NB4 (cell line): ENCODE measurements at regions not wholly inside any gene's neighbourhood (a gene's known extent, or its start where the extent isn't known, plus 50 kb on each side); places are given as distances from the start of the nearest gene placed in this dataset.
A peak's percentile ranks its signal among the peaks of the same experiment; 100 is the strongest.

ENCODE experiments used
- DNase-seq: peaks from one replicate; pipeline ENCODE4 v3.0.0; 2010; ENCODE audit warnings: low read depth
- H3K4me3 ChIP-seq: one replicate; pipeline ENCODE4 v1.5.1; 2011; ENCODE audit warnings: mild to moderate bottlenecking, low read depth, low read length, moderate library complexity
- MYC ChIP-seq: IDR thresholded peaks from 2 replicates; pipeline ENCODE4 v1.6.1; 2011; ENCODE audit warnings: low read depth, low read length
- POLR2A ChIP-seq: IDR thresholded peaks from 2 replicates; pipeline ENCODE4 v1.6.1; 2011; ENCODE audit warnings: mild to moderate bottlenecking; ENCODE audit not compliant: insufficient read length; ENCODE audit errors: extremely low read depth
- TF ChIP-seq, protein P1 (sequence below): IDR thresholded peaks from 2 replicates; pipeline ENCODE4 v1.6.1; 2011; ENCODE audit warnings: low read depth, low read length
- TF ChIP-seq, protein P2 (sequence below): IDR thresholded peaks from one replicate; pipeline ENCODE4 v1.5.1; 2012; ENCODE audit warnings: low read depth, low read length

DNA sequence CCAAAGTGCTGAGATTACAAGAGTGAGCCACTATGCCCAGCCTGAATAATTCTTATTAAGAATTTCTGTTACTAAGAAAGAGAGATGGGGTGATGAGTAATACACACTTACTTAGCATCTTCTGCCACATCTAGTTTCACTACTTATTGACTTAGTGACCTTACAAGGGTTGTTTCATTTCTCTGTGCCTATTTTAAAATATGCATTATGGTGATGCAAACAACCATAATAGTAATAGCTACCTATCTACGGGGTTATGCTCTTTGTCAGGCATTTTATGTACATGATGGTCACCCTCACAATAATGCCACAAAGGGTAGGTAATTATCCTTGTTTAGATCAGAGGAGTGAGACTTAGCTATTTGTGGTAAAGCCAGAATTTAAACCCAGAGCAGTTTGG is 499.0 kb upstream of the SGCD start:
- no peak for DNase-seq
- TF ChIP-seq, protein P1, sequence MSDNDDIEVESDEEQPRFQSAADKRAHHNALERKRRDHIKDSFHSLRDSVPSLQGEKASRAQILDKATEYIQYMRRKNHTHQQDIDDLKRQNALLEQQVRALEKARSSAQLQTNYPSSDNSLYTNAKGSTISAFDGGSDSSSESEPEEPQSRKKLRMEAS: no peak
- TF ChIP-seq MYC: no peak
- TF ChIP-seq, protein P2, sequence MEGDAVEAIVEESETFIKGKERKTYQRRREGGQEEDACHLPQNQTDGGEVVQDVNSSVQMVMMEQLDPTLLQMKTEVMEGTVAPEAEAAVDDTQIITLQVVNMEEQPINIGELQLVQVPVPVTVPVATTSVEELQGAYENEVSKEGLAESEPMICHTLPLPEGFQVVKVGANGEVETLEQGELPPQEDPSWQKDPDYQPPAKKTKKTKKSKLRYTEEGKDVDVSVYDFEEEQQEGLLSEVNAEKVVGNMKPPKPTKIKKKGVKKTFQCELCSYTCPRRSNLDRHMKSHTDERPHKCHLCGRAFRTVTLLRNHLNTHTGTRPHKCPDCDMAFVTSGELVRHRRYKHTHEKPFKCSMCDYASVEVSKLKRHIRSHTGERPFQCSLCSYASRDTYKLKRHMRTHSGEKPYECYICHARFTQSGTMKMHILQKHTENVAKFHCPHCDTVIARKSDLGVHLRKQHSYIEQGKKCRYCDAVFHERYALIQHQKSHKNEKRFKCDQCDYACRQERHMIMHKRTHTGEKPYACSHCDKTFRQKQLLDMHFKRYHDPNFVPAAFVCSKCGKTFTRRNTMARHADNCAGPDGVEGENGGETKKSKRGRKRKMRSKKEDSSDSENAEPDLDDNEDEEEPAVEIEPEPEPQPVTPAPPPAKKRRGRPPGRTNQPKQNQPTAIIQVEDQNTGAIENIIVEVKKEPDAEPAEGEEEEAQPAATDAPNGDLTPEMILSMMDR: no peak
- no peak for TF ChIP-seq POLR2A
- no peak overlapping the region for H3K4me3 ChIP-seq

DNA sequence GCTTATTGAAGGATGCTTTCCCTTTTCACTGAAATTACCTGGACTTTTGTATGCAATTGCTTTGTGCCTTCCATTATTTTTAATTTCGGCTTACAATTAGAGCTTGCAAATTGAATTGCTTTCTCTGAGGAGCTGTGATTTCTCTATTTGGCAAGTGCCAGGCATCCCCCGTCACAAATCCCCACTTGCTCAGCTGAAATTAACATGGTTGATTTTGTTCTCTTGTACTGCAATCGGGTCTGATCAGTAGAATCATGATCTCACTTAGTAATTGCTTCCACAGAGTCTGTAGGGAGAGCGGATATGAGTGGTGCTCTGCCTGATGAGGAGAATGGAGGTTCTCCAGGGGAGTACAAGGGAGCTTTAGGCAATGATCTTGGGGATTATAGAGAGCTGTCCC is 495.5 kb upstream of the SGCD start:
- H3K4me3 ChIP-seq: no peak overlapping the region
- TF ChIP-seq, protein P1: no peak
- no peak for TF ChIP-seq MYC
- TF ChIP-seq, protein P2: no peak
- DNase-seq: no peak

DNA sequence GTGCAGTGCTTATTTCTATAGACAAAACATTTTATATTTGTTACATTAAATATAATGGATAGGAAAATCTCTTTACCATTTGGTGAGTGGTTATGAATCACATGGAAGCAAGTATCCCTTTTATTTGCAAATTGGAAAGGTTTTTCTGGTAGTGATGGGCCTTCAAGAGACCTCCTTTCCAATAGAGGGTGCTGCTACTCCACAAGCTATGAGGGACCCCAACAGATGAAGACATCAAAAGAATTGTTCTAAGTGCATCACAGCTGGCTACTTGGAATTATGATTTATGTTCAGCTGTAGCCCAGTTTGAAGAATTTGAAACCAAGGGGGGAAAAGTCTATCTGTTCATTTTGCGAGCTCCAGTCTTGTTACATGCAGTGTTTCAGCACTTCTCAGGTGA is 493.7 kb upstream of the SGCD start:
- DNase-seq: peak; percentile 5
- no peak overlapping the region for H3K4me3 ChIP-seq
- TF ChIP-seq POLR2A (no peak), MYC (no peak)
- TF ChIP-seq, protein P2: no peak
- TF ChIP-seq, protein P1: no peak

DNA sequence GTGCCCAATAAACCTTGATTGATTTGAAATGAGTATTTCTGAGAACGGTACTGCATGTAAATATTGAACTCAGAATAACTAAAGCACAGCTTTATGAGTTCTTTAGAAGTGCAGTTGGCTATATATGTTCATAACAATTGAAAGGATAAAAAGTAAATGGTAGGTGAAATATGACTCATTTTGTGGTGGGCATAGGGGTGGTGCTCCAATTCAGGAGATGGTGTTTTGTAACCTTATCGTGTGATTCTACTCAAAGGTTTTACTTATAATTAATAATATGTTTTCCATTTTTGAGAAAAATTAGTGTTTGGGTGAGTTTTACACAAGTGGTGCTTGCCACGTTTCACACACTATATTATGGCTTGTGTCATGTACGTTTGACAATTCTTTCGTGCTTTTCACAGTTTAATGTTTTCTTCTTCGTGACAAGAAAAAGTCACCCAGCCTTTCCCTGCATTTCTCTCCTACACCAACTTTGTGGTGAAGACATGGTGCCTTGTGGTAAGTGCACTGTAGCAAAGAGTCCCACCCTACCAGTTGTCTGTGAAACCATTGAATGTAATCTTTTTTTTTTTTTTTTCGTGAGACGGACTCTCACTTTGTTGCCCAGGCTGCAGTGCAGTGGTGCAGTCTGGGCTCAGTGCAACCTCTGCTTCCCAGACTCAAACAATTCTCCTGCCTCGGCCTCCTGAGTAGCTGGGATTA is 492.5 kb upstream of the SGCD start:
- TF ChIP-seq POLR2A (no peak), MYC (no peak)
- TF ChIP-seq, protein P1: no peak
- TF ChIP-seq, protein P2: no peak
- H3K4me3 ChIP-seq: no peak overlapping the region
- no peak for DNase-seq

DNA sequence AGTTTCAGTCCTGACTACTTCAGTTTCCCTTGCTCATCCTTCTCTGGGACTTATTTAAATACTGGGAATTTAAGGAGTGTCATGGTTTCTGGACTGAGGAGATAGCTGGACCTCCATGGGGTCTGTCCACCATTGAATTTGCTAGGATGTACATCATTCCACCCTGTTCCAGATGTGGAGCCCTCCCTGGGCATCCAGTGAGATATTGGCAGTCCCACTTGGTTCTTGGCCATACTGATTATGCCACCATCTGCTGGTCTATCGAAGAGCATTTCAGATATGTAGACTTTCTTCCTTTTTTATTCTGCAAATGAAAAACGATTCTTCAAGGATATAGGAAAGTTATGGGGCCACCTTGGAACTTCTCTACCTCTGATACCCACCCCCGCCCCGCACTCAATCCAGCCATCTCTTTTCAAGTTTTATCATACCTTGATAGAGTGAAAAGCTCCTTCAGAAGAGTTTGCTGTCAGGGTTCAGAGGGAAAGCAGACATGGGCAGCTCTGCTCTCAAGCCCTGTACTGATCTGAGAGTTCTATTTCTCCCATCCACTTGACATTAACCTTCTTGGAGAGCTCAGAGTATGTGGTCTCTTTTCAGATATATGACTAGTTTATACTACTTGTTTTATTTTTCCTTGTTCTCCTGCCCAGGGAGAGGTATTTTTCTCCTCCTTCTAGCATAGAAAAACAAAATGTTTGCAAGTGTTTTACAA is 490.7 kb upstream of the SGCD start:
- no peak overlapping the region for H3K4me3 ChIP-seq
- no peak for TF ChIP-seq MYC
- TF ChIP-seq, protein P2: no peak
- TF ChIP-seq, protein P1: no peak
- no peak for TF ChIP-seq POLR2A
- DNase-seq: no peak
